ENCODE measurements at regions not wholly inside any gene's neighbourhood (a gene's known extent, or its start where the extent isn't known, plus 50 kb on each side); places are given as distances from the start of the nearest gene placed in this dataset.
A peak's percentile ranks its signal among the peaks of the same experiment; 100 is the strongest.

- WGBS, 3 donors = 77 to 85% (median 80%) methylated on average over 11 of the region's 11 CpGs
- no peak overlapping the region for H3K27ac ChIP-seq
- H3K4me1 ChIP-seq (ENCODE audit: insufficient read depth) = no peaks in the 10 kb centered on the region
- no peaks in the 10 kb centered on the region for H3K27me3 ChIP-seq
- intact Hi-C loops (cut with DNase I) = no loop called here
- TF ChIP-seq, protein P1, sequence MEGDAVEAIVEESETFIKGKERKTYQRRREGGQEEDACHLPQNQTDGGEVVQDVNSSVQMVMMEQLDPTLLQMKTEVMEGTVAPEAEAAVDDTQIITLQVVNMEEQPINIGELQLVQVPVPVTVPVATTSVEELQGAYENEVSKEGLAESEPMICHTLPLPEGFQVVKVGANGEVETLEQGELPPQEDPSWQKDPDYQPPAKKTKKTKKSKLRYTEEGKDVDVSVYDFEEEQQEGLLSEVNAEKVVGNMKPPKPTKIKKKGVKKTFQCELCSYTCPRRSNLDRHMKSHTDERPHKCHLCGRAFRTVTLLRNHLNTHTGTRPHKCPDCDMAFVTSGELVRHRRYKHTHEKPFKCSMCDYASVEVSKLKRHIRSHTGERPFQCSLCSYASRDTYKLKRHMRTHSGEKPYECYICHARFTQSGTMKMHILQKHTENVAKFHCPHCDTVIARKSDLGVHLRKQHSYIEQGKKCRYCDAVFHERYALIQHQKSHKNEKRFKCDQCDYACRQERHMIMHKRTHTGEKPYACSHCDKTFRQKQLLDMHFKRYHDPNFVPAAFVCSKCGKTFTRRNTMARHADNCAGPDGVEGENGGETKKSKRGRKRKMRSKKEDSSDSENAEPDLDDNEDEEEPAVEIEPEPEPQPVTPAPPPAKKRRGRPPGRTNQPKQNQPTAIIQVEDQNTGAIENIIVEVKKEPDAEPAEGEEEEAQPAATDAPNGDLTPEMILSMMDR (IDR thresholded peaks at IDR 0.05) = no peak
- TF ChIP-seq EP300 (IDR thresholded peaks at IDR 0.05) (no peak), POLR2A (IDR thresholded peaks at IDR 0.05) (no peak)
- no peaks in the 10 kb centered on the region for H3K9me3 ChIP-seq
- DNase-seq = peak in 2 of 5 donors; percentile 22 to 32
- no peaks in the 10 kb centered on the region for H3K36me3 ChIP-seq
- H3K4me3 ChIP-seq = no peak overlapping the region
These were observed 218.2 kb downstream of the GJA1 start for GRCh38 chr6:121653624-121654008.

- TF ChIP-seq, protein P1 (IDR thresholded peaks at IDR 0.05) = no peak
- TF ChIP-seq EP300 (IDR thresholded peaks at IDR 0.05) (no peak), POLR2A (IDR thresholded peaks at IDR 0.05) (no peak)
- intact Hi-C loops (cut with DNase I) = no loop called here
- H3K4me3 ChIP-seq = no peak overlapping the region
- H3K27ac ChIP-seq = no peak overlapping the region
- H3K9me3 ChIP-seq = no peaks in the 10 kb centered on the region
- no peaks in the 10 kb centered on the region for H3K27me3 ChIP-seq
- H3K36me3 ChIP-seq = no peaks in the 10 kb centered on the region
- no peaks in the 10 kb centered on the region for H3K4me1 ChIP-seq (ENCODE audit: insufficient read depth)
- no peak for DNase-seq
These were observed 222.5 kb downstream of the GJA1 start for GRCh38 chr6:121657972-121658371.

DNA sequence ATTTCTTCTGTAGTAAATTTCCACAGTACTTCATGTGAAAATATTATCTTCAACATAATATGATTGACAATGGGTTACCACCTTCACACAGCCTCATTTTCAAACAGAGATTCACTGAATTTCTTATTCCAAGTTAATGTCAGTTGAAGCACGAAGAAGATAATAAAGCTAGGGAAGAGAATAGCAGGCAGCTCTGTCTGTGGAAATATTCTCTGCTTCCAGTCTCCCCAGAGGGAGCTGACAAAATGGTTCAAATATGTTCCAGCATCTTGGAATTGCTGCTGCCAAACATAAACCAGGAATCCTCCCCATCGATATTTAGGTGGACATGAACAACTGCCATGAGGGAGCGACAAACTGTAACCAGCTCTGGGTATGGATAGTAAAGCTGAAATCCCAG lies 224.8 kb downstream of the GJA1 start:
- Histone ChIP-seq H3K4me3 (no peak overlapping the region), H3K27ac (no peak overlapping the region), H3K4me1 (ENCODE audit: insufficient read depth) (no peaks in the 10 kb centered on the region), H3K36me3 (no peaks in the 10 kb centered on the region), H3K27me3 (no peaks in the 10 kb centered on the region), H3K9me3 (no peaks in the 10 kb centered on the region)
- DNase-seq = no peak
- intact Hi-C loops (cut with DNase I) = no loop called here
- WGBS, 3 donors = 89 to 90% (median 90%) methylated on average over 3 of the region's 3 CpGs
- TF ChIP-seq, protein P1 (IDR thresholded peaks at IDR 0.05) = no peak
- TF ChIP-seq POLR2A (IDR thresholded peaks at IDR 0.05) (no peak), EP300 (IDR thresholded peaks at IDR 0.05) (no peak)

GRCh38 chr6:121663292-121663810 lies 227.9 kb downstream of the GJA1 start:
- intact Hi-C loops (cut with DNase I) = no loop called here
- Histone ChIP-seq H3K9me3 (no peaks in the 10 kb centered on the region), H3K27ac (no peak overlapping the region), H3K4me3 (no peak overlapping the region), H3K4me1 (ENCODE audit: insufficient read depth) (peaks cover 2% of the 10 kb centered on the region), H3K36me3 (no peaks in the 10 kb centered on the region), H3K27me3 (no peaks in the 10 kb centered on the region)
- no peak for DNase-seq
- TF ChIP-seq, protein P1 (IDR thresholded peaks at IDR 0.05) = no peak
- TF ChIP-seq POLR2A (IDR thresholded peaks at IDR 0.05) = no peak
- no peak for TF ChIP-seq EP300 (IDR thresholded peaks at IDR 0.05)

DNA sequence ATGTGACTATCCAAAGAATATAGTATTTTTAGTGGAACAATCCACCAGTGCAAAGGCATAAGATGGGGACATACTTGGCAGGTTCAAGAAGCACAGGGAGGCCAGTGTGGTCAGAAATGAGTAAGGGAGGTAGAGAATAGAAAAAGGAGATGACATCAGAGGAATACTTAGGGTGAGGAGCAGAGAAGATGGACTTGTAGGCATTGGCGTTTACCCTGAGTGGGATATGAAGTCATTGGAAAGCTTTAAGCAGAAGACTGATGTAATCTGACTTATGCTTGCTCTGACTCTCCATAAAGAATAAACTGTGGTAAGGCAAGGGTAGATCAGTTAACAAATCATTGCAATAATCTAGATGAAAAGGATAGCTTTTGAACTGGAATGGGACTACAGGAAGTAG lies 228.7 kb downstream of the GJA1 start:
- 93 to 97% (median 96%) methylated on average over 1 of the region's 1 CpG for WGBS, 3 donors
- H3K27me3 ChIP-seq = no peaks in the 10 kb centered on the region

More for the DNA sequence above, 228.7 kb downstream of the GJA1 start:
- Histone ChIP-seq H3K9me3 (no peaks in the 10 kb centered on the region), H3K4me1 (ENCODE audit: insufficient read depth) (peaks cover 2% of the 10 kb centered on the region), H3K36me3 (no peaks in the 10 kb centered on the region), H3K4me3 (no peak overlapping the region), H3K27ac (no peak overlapping the region)
- intact Hi-C loops (cut with DNase I) = no loop called here
- DNase-seq = no peak
- TF ChIP-seq, protein P1 (IDR thresholded peaks at IDR 0.05) = no peak
- TF ChIP-seq EP300 (IDR thresholded peaks at IDR 0.05) (no peak), POLR2A (IDR thresholded peaks at IDR 0.05) (no peak)

Data from ovary (tissue), 7 donors.